OCI-LY3 (cell line): ENCODE measurements at regions not wholly inside any gene's neighbourhood (a gene's known extent, or its start where the extent isn't known, plus 50 kb on each side); places are given as distances from the start of the nearest gene placed in this dataset.

Source experiments
- EZH2phosphoT487 ChIP-seq: fragments of 200-600 bp; shearing (Covaris generic); IDR thresholded peaks from 2 replicates; pipeline ENCODE4 v1.6.1; 2018; ENCODE audit warnings: antibody characterized with exemption, mixed run types, low read depth
- TF ChIP-seq, protein P1 (sequence below): fragments of 200-600, 300-600 bp; sonication (generic); IDR thresholded peaks from 2 replicates; pipeline ENCODE4 v1.5.1; 2014; ENCODE audit warnings: antibody characterized with exemption, low read length, low read depth

GRCh38 chr4:117821834-117822233, 212.5 kb upstream of the NDST3 start:
- TF ChIP-seq, protein P1, sequence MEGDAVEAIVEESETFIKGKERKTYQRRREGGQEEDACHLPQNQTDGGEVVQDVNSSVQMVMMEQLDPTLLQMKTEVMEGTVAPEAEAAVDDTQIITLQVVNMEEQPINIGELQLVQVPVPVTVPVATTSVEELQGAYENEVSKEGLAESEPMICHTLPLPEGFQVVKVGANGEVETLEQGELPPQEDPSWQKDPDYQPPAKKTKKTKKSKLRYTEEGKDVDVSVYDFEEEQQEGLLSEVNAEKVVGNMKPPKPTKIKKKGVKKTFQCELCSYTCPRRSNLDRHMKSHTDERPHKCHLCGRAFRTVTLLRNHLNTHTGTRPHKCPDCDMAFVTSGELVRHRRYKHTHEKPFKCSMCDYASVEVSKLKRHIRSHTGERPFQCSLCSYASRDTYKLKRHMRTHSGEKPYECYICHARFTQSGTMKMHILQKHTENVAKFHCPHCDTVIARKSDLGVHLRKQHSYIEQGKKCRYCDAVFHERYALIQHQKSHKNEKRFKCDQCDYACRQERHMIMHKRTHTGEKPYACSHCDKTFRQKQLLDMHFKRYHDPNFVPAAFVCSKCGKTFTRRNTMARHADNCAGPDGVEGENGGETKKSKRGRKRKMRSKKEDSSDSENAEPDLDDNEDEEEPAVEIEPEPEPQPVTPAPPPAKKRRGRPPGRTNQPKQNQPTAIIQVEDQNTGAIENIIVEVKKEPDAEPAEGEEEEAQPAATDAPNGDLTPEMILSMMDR = no peak
- no peak for TF ChIP-seq EZH2phosphoT487
